ENCODE measurements at regions not wholly inside any gene's neighbourhood (a gene's known extent, or its start where the extent isn't known, plus 50 kb on each side); places are given as distances from the start of the nearest gene placed in this dataset.

DNA sequence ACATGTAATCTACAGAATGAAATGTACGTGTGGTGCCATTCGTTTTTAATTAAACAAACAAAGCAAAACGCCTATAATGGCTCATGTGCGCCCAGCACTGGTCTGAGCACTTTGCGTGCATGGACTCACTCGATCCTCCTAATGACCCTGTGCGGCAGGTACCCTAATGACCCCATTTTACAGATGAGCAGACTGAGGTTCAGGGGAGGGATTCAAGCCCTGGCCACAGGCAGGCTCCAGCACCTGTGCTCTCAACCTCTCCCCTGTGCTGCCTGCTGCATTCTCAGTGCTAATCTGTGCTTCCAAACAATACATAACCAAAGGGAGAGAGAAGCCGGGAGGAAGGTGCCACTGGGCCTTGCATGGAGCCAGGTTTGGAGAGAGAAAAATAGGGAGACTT, 124.2 kb upstream of the ZBTB40 start:
- no peak for DNase-seq (ENCODE audit: low read depth)
- no peak overlapping the region for H3K4me3 ChIP-seq (ENCODE audit: control insufficient read depth, low read depth, low read length)
- TF ChIP-seq, protein P1, sequence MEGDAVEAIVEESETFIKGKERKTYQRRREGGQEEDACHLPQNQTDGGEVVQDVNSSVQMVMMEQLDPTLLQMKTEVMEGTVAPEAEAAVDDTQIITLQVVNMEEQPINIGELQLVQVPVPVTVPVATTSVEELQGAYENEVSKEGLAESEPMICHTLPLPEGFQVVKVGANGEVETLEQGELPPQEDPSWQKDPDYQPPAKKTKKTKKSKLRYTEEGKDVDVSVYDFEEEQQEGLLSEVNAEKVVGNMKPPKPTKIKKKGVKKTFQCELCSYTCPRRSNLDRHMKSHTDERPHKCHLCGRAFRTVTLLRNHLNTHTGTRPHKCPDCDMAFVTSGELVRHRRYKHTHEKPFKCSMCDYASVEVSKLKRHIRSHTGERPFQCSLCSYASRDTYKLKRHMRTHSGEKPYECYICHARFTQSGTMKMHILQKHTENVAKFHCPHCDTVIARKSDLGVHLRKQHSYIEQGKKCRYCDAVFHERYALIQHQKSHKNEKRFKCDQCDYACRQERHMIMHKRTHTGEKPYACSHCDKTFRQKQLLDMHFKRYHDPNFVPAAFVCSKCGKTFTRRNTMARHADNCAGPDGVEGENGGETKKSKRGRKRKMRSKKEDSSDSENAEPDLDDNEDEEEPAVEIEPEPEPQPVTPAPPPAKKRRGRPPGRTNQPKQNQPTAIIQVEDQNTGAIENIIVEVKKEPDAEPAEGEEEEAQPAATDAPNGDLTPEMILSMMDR (IDR thresholded peaks at IDR 0.05; ENCODE audit: control insufficient read depth, insufficient read depth, low read depth, low read length, missing control alignments) = no peak

DNA sequence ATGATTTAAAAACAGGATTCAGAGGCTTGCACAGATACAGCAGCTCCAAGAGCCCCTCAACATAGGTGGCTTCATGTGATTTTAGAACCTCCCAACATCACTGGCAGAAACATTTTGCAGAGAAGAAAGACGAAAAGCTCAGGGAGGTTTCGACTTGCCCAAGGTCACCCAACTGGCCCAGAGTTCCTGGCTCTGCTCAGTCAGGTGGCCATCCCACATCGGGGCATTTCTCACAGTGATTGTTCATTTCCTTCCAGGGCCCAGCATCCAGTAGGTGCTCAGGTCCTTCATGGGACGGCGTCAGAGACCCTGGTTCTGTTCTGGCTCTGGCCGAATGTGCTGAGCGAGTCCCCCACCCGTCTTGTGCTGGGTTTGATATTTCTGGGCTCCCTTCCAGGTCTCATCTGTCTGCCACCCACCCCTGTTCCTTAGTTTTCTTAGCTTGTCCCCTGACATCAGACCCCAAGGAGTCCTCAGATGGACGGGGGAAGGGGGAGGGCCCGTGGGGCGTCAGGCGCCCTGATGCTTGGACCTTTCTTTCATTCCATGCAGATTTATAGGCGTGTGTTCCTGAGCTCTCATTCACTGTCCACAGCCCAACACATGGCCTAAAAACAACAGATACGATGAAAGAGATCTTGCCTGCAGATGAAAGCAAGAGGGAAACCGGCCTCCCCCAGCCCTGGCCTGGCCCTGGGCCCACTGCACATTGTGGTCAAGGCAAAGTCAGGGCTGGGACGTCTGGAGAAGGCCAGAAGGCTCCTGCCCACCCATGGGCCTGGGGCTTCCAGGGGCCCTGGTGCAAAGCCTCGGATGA, 123.1 kb upstream of the ZBTB40 start:
- DNase-seq (ENCODE audit: low read depth) = no peak

DNA sequence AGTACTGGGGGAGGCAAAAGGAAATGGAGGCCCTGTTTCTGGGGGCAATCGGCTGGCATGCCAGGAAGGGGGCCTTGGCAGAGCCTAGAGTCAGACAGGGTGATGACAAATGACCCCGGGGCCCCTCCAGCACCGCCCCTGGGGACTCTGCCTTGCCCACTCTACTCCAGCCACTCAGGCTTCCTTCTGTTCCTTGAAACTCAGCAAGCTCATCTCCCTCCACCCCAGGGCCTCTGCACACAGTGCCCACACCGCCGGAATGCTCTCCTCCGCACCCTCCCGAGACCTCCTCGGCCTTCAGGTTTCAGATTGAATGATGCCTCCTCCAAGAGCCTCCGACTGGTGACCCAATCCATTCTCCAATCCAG, 122.5 kb upstream of the ZBTB40 start:
- TF ChIP-seq, protein P1 (IDR thresholded peaks at IDR 0.05; ENCODE audit: control insufficient read depth, insufficient read depth, low read depth, low read length, missing control alignments) = no peak
- H3K4me3 ChIP-seq (ENCODE audit: control insufficient read depth, low read depth, low read length) = no peak overlapping the region
- no peak for DNase-seq (ENCODE audit: low read depth)

More for the DNA sequence above, 123.1 kb upstream of the ZBTB40 start:
- H3K4me3 ChIP-seq (ENCODE audit: control insufficient read depth, low read depth, low read length) = no peak overlapping the region
- TF ChIP-seq, protein P1 (IDR thresholded peaks at IDR 0.05; ENCODE audit: control insufficient read depth, insufficient read depth, low read depth, low read length, missing control alignments) = no peak

DNA sequence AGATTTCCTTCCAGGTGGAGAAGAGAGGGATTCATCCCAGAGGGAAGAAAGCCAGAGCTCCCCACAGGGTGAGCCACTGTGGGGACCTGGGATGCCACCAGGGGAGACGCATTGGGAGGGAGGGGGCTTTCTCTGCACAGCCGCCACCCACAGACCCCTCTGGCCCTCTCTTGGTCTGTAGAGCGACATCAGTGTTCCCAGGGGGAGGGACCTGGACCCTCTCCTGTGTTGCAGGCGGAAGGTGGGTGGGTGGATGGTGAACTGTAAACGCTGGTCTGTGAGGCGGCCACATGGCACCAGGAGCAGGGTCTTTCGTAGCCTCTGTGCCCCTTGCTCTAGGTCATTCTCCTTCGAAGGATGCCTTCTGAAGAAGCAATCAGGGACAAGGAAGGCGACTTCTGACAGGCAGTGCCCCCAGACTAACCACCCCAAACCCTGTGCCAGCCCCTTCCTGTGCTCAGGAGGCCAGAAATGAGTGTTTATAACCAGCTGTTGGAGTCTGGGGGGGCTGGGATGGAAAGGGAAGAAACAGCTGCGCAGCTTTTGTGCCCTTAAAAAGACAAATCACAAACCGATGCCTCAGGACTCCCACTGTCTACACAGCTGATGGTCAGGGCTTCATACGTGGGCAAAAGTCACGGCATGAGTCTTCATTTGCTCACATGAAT, 121.4 kb upstream of the ZBTB40 start:
- TF ChIP-seq, protein P1 (IDR thresholded peaks at IDR 0.05; ENCODE audit: control insufficient read depth, insufficient read depth, low read depth, low read length, missing control alignments) = no peak
- H3K4me3 ChIP-seq (ENCODE audit: control insufficient read depth, low read depth, low read length) = no peak overlapping the region
- no peak for DNase-seq (ENCODE audit: low read depth)

DNA sequence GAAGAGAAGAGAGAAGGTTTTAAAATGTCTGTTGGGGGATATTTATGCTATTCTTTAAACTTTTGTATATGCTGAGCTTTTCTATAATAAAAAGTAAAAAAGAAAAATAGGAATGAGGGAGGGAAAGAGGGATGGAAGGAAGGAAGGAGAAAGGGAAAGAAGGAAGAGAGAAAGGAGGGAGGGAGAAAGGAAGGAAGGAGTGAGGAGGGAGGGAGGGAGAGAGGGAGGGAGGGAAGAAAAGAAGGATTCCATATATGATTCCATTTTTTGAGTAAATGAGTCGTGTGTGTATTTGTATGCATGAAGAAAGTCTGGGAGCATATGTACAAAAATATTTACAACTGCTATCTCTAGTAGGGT, 120.9 kb upstream of the ZBTB40 start:
- H3K4me3 ChIP-seq (ENCODE audit: control insufficient read depth, low read depth, low read length) = no peak overlapping the region
- TF ChIP-seq, protein P1 (IDR thresholded peaks at IDR 0.05; ENCODE audit: control insufficient read depth, insufficient read depth, low read depth, low read length, missing control alignments) = no peak
- DNase-seq (ENCODE audit: low read depth) = no peak

DNA sequence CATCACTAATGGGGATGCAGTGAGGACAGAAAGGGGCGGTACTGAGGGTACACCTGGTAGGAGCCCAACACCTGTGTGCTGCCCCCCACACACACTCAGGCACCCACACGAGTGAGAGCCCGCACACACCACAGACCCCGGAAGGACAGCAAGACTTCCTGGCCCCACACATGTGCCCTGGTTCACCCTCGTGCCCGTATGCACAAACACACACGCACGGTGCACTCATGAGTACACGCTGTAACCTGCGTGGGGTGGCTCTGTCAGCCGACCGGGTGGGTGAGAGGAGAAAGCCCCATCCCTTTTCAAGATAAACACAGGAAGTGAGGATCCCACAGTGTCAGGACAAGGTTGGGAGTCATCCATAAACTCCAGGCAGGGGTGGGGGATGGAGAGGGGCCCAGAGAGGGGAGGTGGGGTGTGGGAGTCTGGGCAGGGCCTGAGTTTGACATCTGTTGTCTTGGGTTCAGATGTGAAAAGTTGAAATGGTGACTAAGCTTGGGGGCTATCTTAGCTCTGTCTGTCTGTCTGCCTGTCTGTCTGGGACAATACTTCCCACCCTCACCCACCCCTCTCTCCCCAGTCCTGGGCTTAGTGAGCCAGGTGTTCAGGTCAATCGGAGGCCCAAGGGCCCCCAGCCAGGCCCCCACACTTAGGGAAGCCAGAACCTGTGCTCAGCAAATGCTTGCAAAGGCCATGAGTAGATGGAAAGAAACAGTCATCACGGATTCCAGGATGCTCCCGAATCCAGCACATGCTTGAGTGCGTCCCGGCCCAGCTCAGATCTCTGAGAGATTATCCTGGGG, 119.8 kb upstream of the ZBTB40 start:
- DNase-seq (ENCODE audit: low read depth) = no peak
- TF ChIP-seq, protein P1 (IDR thresholded peaks at IDR 0.05; ENCODE audit: control insufficient read depth, insufficient read depth, low read depth, low read length, missing control alignments) = no peak
- H3K4me3 ChIP-seq (ENCODE audit: control insufficient read depth, low read depth, low read length) = no peak overlapping the region
